HepG2 (cell line): ENCODE measurements at regions not wholly inside any gene's neighbourhood (a gene's known extent, or its start where the extent isn't known, plus 50 kb on each side); places are given as distances from the start of the nearest gene placed in this dataset.

Experiments used
- BHLHE40 ChIP-seq: IDR thresholded peaks from 2 replicates; pipeline ENCODE4 v1.6.1; 2011; ENCODE audit warnings: low read length, improper control_type of control experiment
- EZH2 ChIP-seq: conservative IDR thresholded peaks from 2 replicates; pipeline ENCODE4 v1.6.1; 2012; ENCODE audit warnings: mild to moderate bottlenecking, low read depth, low read length, moderate library complexity
- FIP1L1 ChIP-seq: fragments of 200-400 bp; formaldehyde crosslinking; IDR thresholded peaks from 2 replicates; pipeline ENCODE4 v1.6.1; 2018; ENCODE audit warnings: low read depth, mild to moderate bottlenecking, low read length, moderate library complexity, borderline replicate concordance; ENCODE audit not compliant: insufficient read depth
- GABPA ChIP-seq, 2 experiments: IDR thresholded peaks; 2 replicates each; pipeline ENCODE4 v1.6.1; 2011 to 2016; ENCODE audit warnings: low read depth in 2 of 2, low read length in 1 of 2, missing biosample characterization in 1 of 2, missing genetic modification characterization in 1 of 2
- MXI1 ChIP-seq: IDR thresholded peaks from 3 replicates; pipeline ENCODE4 v1.6.1; 2012; ENCODE audit warnings: low read depth, low read length, inconsistent platforms, borderline replicate concordance
- PTBP1 ChIP-seq: fragments of 200-400 bp; formaldehyde crosslinking; IDR thresholded peaks from 2 replicates; pipeline ENCODE4 v1.6.1; 2018; ENCODE audit warnings: low read length, low read depth; ENCODE audit not compliant: poor library complexity, severe bottlenecking
- RAD21 ChIP-seq: fragments of 450-650 bp; formaldehyde crosslinking; IDR thresholded peaks from 2 replicates; pipeline ENCODE4 v1.5.0; 2020; ENCODE audit warnings: mild to moderate bottlenecking
- SYNCRIP ChIP-seq: fragments of 200-400 bp; formaldehyde crosslinking; IDR thresholded peaks from 2 replicates; pipeline ENCODE4 v1.6.1; 2018; ENCODE audit warnings: mild to moderate bottlenecking, low read depth, low read length; ENCODE audit not compliant: insufficient read depth
- YY1 ChIP-seq: IDR thresholded peaks from 2 replicates; pipeline ENCODE4 v1.6.1; 2011; ENCODE audit warnings: low read length, low read depth, moderate library complexity, mild to moderate bottlenecking; ENCODE audit not compliant: insufficient read depth, insufficient replicate concordance
- ZEB1 ChIP-seq: IDR thresholded peaks from 2 replicates; pipeline ENCODE4 v1.6.1; 2012; ENCODE audit warnings: mild to moderate bottlenecking, low read depth, inconsistent platforms; ENCODE audit not compliant: insufficient replicate concordance
- ZNF234 ChIP-seq: sonication (generic); formaldehyde crosslinking; conservative IDR thresholded peaks from 2 replicates; pipeline ENCODE4 v1.5.1; 2020; ENCODE audit warnings: mild to moderate bottlenecking, missing genetic modification reagents
- ZZZ3 ChIP-seq: sonication (generic); formaldehyde crosslinking; IDR thresholded peaks from 2 replicates; pipeline ENCODE4 v1.4.0; 2020; ENCODE audit warnings: missing genetic modification reagents, mild to moderate bottlenecking, borderline replicate concordance

- no peak for TF ChIP-seq PTBP1
- no peak for TF ChIP-seq MXI1
- TF ChIP-seq ZEB1, result no peak
- TF ChIP-seq ZZZ3, result no peak
- no peak for TF ChIP-seq YY1
- TF ChIP-seq FIP1L1, result no peak
- TF ChIP-seq RAD21 (CRISPR knock-in tag), result no peak
- no peak for TF ChIP-seq SYNCRIP
- TF ChIP-seq BHLHE40, result no peak
- no peak for TF ChIP-seq GABPA (IDR thresholded peaks at IDR 0.05; ENCODE audit: low read depth, low read length)
- no peak for TF ChIP-seq GABPA (CRISPR knock-in tag; IDR thresholded peaks at IDR 0.05; ENCODE audit: low read depth)
- TF ChIP-seq ZNF234 (CRISPR knock-in tag), result no peak
- TF ChIP-seq EZH2, result no peak
Measured at GRCh38 chr12:125463386-125463785, 398.2 kb downstream of the AACS start.
